Astrocyte (in vitro differentiated cells and primary cell): ENCODE measurements at regions not wholly inside any gene's neighbourhood (a gene's known extent, or its start where the extent isn't known, plus 50 kb on each side); places are given as distances from the start of the nearest gene placed in this dataset.

Source experiments
- EZH2 ChIP-seq: IDR thresholded peaks from 2 replicates; pipeline ENCODE4 v1.6.1; 2012; ENCODE audit warnings: mild to moderate bottlenecking, low read length, inconsistent platforms; ENCODE audit not compliant: insufficient read depth
- TF ChIP-seq, protein P1 (sequence below): IDR thresholded peaks from 2 replicates; pipeline ENCODE4 v1.5.1; 2011; ENCODE audit warnings: low read depth, mild to moderate bottlenecking, inconsistent platforms, low read length, moderate library complexity; ENCODE audit not compliant: insufficient read depth

DNA sequence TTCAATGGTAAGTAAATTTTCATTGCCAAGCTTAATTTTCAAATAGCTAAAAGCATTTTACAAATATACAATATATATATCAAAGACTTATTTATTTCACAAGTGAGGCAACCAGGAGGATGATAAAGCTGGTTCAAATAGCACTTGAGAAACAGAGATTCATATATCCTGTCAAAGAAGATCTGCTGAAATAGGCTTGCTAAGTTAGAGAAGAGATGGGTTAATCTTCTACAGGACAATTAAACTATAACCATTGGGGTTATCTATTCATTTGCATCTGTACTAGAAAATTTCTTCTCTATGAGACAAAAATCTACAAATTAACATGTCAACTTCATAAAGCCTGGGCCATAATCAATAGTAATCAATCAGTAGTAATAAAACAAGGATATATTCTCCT is 637.7 kb upstream of the UBE2E2 start:
- TF ChIP-seq, protein P1, sequence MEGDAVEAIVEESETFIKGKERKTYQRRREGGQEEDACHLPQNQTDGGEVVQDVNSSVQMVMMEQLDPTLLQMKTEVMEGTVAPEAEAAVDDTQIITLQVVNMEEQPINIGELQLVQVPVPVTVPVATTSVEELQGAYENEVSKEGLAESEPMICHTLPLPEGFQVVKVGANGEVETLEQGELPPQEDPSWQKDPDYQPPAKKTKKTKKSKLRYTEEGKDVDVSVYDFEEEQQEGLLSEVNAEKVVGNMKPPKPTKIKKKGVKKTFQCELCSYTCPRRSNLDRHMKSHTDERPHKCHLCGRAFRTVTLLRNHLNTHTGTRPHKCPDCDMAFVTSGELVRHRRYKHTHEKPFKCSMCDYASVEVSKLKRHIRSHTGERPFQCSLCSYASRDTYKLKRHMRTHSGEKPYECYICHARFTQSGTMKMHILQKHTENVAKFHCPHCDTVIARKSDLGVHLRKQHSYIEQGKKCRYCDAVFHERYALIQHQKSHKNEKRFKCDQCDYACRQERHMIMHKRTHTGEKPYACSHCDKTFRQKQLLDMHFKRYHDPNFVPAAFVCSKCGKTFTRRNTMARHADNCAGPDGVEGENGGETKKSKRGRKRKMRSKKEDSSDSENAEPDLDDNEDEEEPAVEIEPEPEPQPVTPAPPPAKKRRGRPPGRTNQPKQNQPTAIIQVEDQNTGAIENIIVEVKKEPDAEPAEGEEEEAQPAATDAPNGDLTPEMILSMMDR: no peak
- no peak for TF ChIP-seq EZH2
